GM23248 (cell line): ENCODE measurements at regions not wholly inside any gene's neighbourhood (a gene's known extent, or its start where the extent isn't known, plus 50 kb on each side); places are given as distances from the start of the nearest gene placed in this dataset.

Source experiments
- DNase-seq: peaks from one replicate; pipeline ENCODE4 v3.0.0-alpha.2; 2015
- H2AFZ ChIP-seq: fragments of 200-600 bp; sonication (generic); 2 replicates; pipeline ENCODE4 v1.6.1; 2016; ENCODE audit warnings: antibody characterized with exemption
- H3F3A ChIP-seq: fragments of 200-600 bp; sonication (generic); 2 replicates; pipeline ENCODE4 v1.6.1; 2016; ENCODE audit warnings: mild to moderate bottlenecking, antibody characterized with exemption, mixed run types; ENCODE audit not compliant: insufficient read depth
- H3K27ac ChIP-seq: fragments of 200-600 bp; sonication (generic); 2 replicates; pipeline ENCODE4 v1.5.1; 2016; ENCODE audit warnings: mild to moderate bottlenecking
- H3K27me3 ChIP-seq: fragments of 200-600 bp; sonication (generic); replicated peaks from 2 replicates; pipeline ENCODE4 v1.6.1; 2016; ENCODE audit warnings: mild to moderate bottlenecking; ENCODE audit not compliant: insufficient read depth
- H3K36me3 ChIP-seq: fragments of 200-600 bp; sonication (generic); 2 replicates; pipeline ENCODE4 v1.6.1; 2016; ENCODE audit warnings: low read depth, mild to moderate bottlenecking
- H3K4me1 ChIP-seq: fragments of 200-600 bp; sonication (generic); 2 replicates; pipeline ENCODE4 v1.6.1; 2016; ENCODE audit warnings: mild to moderate bottlenecking; ENCODE audit not compliant: insufficient read depth
- H3K4me2 ChIP-seq: fragments of 200-600 bp; sonication (generic); one replicate; pipeline ENCODE4 v1.6.1; 2016; ENCODE audit warnings: mild to moderate bottlenecking; ENCODE audit not compliant: unreplicated experiment
- H3K4me3 ChIP-seq: fragments of 200-600 bp; sonication (generic); 2 replicates; pipeline ENCODE4 v1.5.1; 2016; ENCODE audit warnings: mild to moderate bottlenecking
- H3K79me2 ChIP-seq: fragments of 200-600 bp; sonication (generic); 2 replicates; pipeline ENCODE4 v1.6.1; 2016; ENCODE audit warnings: mild to moderate bottlenecking; ENCODE audit not compliant: insufficient read depth
- H3K9ac ChIP-seq: fragments of 200-600 bp; sonication (generic); 2 replicates; pipeline ENCODE4 v1.6.1; 2016; ENCODE audit warnings: mild to moderate bottlenecking
- H3K9me2 ChIP-seq: fragments of 200-600 bp; sonication (generic); 2 replicates; pipeline ENCODE4 v1.6.1; 2016; ENCODE audit warnings: mixed run types, mild to moderate bottlenecking, moderate library complexity; ENCODE audit not compliant: insufficient read depth
- H3K9me3 ChIP-seq: fragments of 200-600 bp; sonication (generic); one replicate; pipeline ENCODE4 v1.6.1; 2017; ENCODE audit warnings: low read depth
- H4K20me1 ChIP-seq: fragments of 200-600 bp; sonication (generic); 2 replicates; pipeline ENCODE4 v1.6.0; 2016; ENCODE audit not compliant: insufficient read depth
- EZH2 ChIP-seq: fragments of 200-600 bp; sonication (generic); IDR thresholded peaks from 2 replicates; pipeline ENCODE4 v1.6.1; 2018; ENCODE audit warnings: antibody characterized with exemption, mild to moderate bottlenecking; ENCODE audit not compliant: insufficient read depth, poor library complexity, severe bottlenecking
- EZH2phosphoT487 ChIP-seq: fragments of 200-600 bp; sonication (generic); IDR thresholded peaks from 2 replicates; pipeline ENCODE4 v1.6.1; 2018; ENCODE audit warnings: antibody characterized with exemption, moderate library complexity, mild to moderate bottlenecking, low read depth; ENCODE audit not compliant: insufficient read depth
- WGBS, 2 experiments: methylation state at CpG; one replicate each; pipeline ENCODE4 v1.1.6; 2015 to 2017; ENCODE audit warnings: low lambda C conversion rate in 2 of 2, low coverage in 1 of 2; ENCODE audit errors: missing lambda C conversion rate in 2 of 2; 5-methylcytosine and 5-hydroxymethylcytosine counted together
- in situ Hi-C: fragments of 300-500 bp; cut with MboI; formaldehyde crosslinking; loops from 2 replicates; pipeline ENCODE4 v1.15.0; 2020

DNA sequence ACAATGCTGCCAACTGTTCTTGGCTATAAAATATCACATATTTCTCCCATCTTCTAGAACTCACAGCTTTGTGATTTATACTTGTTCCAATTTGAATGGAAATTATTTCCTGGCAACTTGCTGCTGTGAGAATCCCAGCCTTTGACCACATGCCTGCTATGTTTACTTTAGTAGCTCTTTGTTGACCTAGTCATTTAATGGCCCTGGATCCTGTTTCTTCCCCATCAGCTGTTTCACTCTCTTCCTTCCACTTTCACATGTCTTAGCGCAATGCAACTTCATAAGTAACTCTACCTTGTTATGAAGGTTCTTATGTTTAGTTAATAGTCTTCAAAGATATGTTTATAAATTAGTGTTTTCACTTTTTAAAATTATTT lies 1973.6 kb upstream of the AGA start:
- WGBS, 2 experiments: 29 to 33% methylated on average over 1 of the region's 1 CpG
- DNase-seq: no peak
- no peaks in the 10 kb centered on the region for H3K4me1 ChIP-seq
- H3K79me2 ChIP-seq: no peaks in the 10 kb centered on the region
- no peak overlapping the region for H3K27ac ChIP-seq
- no peak overlapping the region for H3K4me3 ChIP-seq
- no peak for TF ChIP-seq EZH2phosphoT487
- no peak for TF ChIP-seq EZH2
- H3K27me3 ChIP-seq: no peaks in the 10 kb centered on the region
- H3K9me2 ChIP-seq: no peaks in the 10 kb centered on the region
- H3K9ac ChIP-seq: no peak overlapping the region
- no peaks in the 10 kb centered on the region for H3F3A ChIP-seq
- no peak overlapping the region for H3K4me2 ChIP-seq
- in situ Hi-C loops: no loop called here
- peaks cover 3% of the 10 kb centered on the region for H3K9me3 ChIP-seq
- H2AFZ ChIP-seq: no peak overlapping the region
- no peaks in the 10 kb centered on the region for H4K20me1 ChIP-seq
- no peaks in the 10 kb centered on the region for H3K36me3 ChIP-seq

DNA sequence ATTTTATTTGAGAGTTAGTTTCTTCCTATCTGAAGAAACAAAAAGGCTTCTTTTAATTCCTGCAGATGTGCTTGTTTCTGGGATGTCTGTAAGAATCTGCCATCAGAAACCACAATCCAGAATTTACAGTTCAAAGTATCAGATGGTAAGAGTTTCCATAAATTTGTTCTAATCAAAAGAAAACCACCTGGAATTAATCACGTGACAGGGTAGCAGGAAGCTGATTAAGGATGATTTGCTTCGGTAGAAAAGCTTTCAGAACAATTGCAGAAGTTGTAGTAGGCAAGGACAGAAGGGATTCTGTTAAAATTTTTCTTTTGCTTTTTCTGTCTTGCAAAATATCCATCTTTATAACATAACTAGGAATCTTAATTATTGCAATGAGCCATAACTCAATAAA lies 1975.1 kb upstream of the AGA start:
- H2AFZ ChIP-seq: no peak overlapping the region
- in situ Hi-C loops: no loop called here
- H4K20me1 ChIP-seq: no peaks in the 10 kb centered on the region
- no peak for DNase-seq
- peaks cover 3% of the 10 kb centered on the region for H3K9me3 ChIP-seq
- 2 to 5% methylated on average over 2 of the region's 2 CpGs for WGBS, 2 experiments
- no peak overlapping the region for H3K9ac ChIP-seq
- H3K36me3 ChIP-seq: no peaks in the 10 kb centered on the region
- TF ChIP-seq EZH2 (no peak), EZH2phosphoT487 (no peak)
- H3F3A ChIP-seq: no peaks in the 10 kb centered on the region
- H3K27ac ChIP-seq: no peak overlapping the region
- H3K79me2 ChIP-seq: no peaks in the 10 kb centered on the region
- no peaks in the 10 kb centered on the region for H3K27me3 ChIP-seq
- H3K4me3 ChIP-seq: no peak overlapping the region
- no peaks in the 10 kb centered on the region for H3K9me2 ChIP-seq
- H3K4me2 ChIP-seq: no peak overlapping the region
- H3K4me1 ChIP-seq: no peaks in the 10 kb centered on the region

DNA sequence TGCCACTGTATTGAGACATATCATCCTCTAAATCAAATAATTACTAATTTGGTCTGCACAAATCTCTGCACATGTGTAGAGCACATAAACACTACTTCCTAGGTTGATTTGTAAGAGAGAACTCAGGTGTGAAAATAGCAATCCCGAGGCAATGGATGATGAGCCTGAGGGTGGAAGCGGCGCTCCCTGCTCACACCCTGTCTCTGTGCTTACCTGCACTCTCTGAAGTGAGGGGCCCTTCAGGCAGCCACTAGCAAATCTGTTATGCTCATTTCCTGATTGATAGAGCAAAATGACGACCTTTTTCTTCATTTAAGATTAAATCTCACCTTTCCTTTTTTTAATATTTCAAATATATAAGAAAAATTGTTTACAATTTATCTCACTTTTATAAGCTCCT lies 1995.7 kb upstream of the AGA start:
- in situ Hi-C loops: no loop called here
- H3K4me1 ChIP-seq: no peaks in the 10 kb centered on the region
- 27 to 40% methylated on average over 4 of the region's 4 CpGs for WGBS, 2 experiments

DNA sequence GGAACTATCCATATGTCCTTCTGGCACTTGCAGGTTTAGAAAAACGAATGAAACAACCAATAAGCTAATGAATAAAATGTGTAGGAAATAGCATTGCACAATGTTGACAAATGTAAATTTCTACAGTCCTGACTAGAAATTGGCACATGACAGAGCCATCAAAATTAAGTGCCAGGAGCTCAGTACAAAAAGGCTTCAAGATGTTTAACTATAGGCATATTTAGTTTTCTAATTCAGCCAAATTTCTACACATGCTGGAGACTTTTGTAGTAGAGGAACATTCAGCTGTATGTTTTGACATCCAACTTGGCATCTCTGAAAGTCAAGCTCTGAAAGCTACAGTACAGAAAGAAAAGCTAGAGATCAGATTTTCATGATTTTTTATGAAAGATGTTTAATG lies 1999.4 kb upstream of the AGA start:
- H3K36me3 ChIP-seq: no peaks in the 10 kb centered on the region
- H2AFZ ChIP-seq: no peak overlapping the region
- H4K20me1 ChIP-seq: no peaks in the 10 kb centered on the region
- H3K9ac ChIP-seq: no peak overlapping the region
- no peak overlapping the region for H3K4me3 ChIP-seq
- H3K4me1 ChIP-seq: no peaks in the 10 kb centered on the region
- 0% methylated on average over 1 of the region's 1 CpG for WGBS, 2 experiments
- no peak overlapping the region for H3K27ac ChIP-seq
- DNase-seq: no peak
- no peaks in the 10 kb centered on the region for H3K79me2 ChIP-seq
- no peaks in the 10 kb centered on the region for H3K9me3 ChIP-seq
- TF ChIP-seq EZH2phosphoT487 (no peak), EZH2 (no peak)
- H3F3A ChIP-seq: no peaks in the 10 kb centered on the region
- H3K9me2 ChIP-seq: no peaks in the 10 kb centered on the region
- no peak overlapping the region for H3K4me2 ChIP-seq
- in situ Hi-C loops: no loop called here
- H3K27me3 ChIP-seq: no peaks in the 10 kb centered on the region

More for the DNA sequence above, 1995.7 kb upstream of the AGA start:
- H2AFZ ChIP-seq: no peak overlapping the region
- DNase-seq: no peak
- no peak overlapping the region for H3K9ac ChIP-seq
- no peak for TF ChIP-seq EZH2
- no peak for TF ChIP-seq EZH2phosphoT487
- no peaks in the 10 kb centered on the region for H3K27me3 ChIP-seq
- H3F3A ChIP-seq: no peaks in the 10 kb centered on the region
- H4K20me1 ChIP-seq: no peaks in the 10 kb centered on the region
- H3K27ac ChIP-seq: no peak overlapping the region
- no peaks in the 10 kb centered on the region for H3K9me2 ChIP-seq
- H3K79me2 ChIP-seq: no peaks in the 10 kb centered on the region
- no peaks in the 10 kb centered on the region for H3K36me3 ChIP-seq
- H3K9me3 ChIP-seq: no peaks in the 10 kb centered on the region
- H3K4me3 ChIP-seq: no peak overlapping the region
- no peak overlapping the region for H3K4me2 ChIP-seq

DNA sequence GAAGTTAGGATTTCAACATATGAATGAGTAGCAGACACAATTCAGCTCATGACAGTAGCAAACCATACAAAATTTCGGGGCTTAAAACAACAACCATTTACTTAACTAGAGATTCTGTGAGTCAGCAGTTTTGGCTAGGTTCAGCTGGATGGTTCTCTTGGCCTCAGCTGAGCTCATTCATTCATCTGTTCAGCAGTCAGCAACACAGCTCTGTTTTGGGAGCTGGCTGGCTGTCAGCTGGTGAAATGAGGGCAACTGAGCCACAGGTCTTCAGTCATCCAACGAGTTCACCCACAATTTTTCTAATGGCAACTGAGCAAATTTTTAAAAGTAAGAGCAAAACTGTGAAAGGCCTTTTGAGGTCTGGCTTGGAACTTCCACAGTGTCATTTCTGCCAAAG lies 2005.1 kb upstream of the AGA start:
- no peaks in the 10 kb centered on the region for H3K79me2 ChIP-seq
- H3K27ac ChIP-seq: no peak overlapping the region
- in situ Hi-C loops: no loop called here
- H4K20me1 ChIP-seq: no peaks in the 10 kb centered on the region
- no peaks in the 10 kb centered on the region for H3F3A ChIP-seq
- TF ChIP-seq EZH2phosphoT487 (no peak), EZH2 (no peak)
- no peaks in the 10 kb centered on the region for H3K36me3 ChIP-seq
- no peak overlapping the region for H3K9ac ChIP-seq
- no peak overlapping the region for H3K4me3 ChIP-seq
- no peak overlapping the region for H2AFZ ChIP-seq
- no peaks in the 10 kb centered on the region for H3K4me1 ChIP-seq
- H3K9me3 ChIP-seq: no peaks in the 10 kb centered on the region
- H3K9me2 ChIP-seq: no peaks in the 10 kb centered on the region
- no peak for DNase-seq
- no peak overlapping the region for H3K4me2 ChIP-seq
- WGBS, 2 experiments: 0% methylated on average over 2 of the region's 2 CpGs
- H3K27me3 ChIP-seq: no peaks in the 10 kb centered on the region
